Epithelial cell of proximal tubule (primary cell): ENCODE measurements at regions not wholly inside any gene's neighbourhood (a gene's known extent, or its start where the extent isn't known, plus 50 kb on each side); places are given as distances from the start of the nearest gene placed in this dataset.
A peak's percentile ranks its signal among the peaks of the same experiment; 100 is the strongest.

Experiments
- DNase-seq: peaks from one replicate; pipeline ENCODE4 v3.0.0-alpha.2; 2011; ENCODE audit warnings: low read depth
- H3K4me3 ChIP-seq: 2 replicates; pipeline ENCODE4 v1.5.1; 2011; ENCODE audit warnings: low read depth, mild to moderate bottlenecking, low read length
- TF ChIP-seq, protein P1 (sequence below): conservative IDR thresholded peaks from 2 replicates; pipeline ENCODE4 v1.5.1; 2012; ENCODE audit warnings: low read depth, mild to moderate bottlenecking, low read length

DNA sequence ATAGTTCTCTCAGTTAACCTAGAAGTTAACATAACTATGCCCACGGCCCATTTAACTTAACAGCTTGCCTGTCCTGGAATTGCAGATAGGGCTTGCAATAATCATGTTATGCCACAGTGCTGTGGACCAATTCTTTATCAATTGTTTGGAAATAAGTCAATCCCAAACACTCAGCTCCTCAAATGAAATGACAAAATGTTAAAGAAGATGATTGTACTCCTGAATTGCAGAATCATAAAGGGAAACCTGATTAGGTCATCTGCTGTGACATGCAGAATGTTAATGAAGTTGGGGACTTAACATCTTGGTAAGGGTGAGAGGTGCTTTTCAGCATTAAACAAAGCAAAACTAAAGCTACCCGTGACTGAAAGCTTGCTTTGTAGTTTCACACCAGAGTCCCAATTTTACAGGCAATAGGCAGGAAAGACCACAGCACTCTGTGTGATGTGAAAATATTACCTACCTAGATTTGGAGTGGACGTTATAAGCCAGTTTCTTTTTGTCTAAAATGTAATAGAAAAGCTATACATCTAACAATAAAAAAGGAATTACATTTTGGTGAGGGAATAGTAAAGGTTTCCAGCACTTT is 364.0 kb downstream of the GPD2 start:
- no peak for DNase-seq
- H3K4me3 ChIP-seq, result no peak overlapping the region
- TF ChIP-seq, protein P1, sequence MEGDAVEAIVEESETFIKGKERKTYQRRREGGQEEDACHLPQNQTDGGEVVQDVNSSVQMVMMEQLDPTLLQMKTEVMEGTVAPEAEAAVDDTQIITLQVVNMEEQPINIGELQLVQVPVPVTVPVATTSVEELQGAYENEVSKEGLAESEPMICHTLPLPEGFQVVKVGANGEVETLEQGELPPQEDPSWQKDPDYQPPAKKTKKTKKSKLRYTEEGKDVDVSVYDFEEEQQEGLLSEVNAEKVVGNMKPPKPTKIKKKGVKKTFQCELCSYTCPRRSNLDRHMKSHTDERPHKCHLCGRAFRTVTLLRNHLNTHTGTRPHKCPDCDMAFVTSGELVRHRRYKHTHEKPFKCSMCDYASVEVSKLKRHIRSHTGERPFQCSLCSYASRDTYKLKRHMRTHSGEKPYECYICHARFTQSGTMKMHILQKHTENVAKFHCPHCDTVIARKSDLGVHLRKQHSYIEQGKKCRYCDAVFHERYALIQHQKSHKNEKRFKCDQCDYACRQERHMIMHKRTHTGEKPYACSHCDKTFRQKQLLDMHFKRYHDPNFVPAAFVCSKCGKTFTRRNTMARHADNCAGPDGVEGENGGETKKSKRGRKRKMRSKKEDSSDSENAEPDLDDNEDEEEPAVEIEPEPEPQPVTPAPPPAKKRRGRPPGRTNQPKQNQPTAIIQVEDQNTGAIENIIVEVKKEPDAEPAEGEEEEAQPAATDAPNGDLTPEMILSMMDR, result no peak

DNA sequence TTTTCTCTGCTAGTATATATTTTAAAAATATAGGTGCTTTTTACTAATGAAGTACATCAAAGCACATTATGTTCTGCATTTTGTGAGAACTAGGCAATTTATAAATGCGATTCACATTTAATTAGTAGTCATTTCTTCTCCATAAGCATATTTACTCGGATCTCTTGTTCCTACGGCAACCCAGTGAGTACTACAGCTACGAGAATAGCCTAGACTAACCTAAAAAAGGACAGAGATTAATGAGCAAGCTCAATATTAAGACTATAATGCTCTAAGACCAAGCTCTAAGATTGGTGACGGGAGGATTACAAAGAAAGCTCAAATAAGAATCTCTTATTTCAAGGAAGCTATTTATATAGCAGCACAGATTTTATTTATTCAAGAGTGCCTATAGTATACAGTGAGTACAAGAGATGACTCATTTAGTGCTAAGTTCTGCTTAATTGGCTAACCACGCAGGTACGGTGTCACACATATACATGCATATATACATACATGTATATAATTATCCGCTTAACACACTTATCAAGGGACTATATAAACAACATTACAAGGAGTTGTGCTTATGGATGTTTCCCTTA is 364.7 kb downstream of the GPD2 start:
- H3K4me3 ChIP-seq, result no peak overlapping the region
- TF ChIP-seq, protein P1, result no peak
- DNase-seq, result no peak

DNA sequence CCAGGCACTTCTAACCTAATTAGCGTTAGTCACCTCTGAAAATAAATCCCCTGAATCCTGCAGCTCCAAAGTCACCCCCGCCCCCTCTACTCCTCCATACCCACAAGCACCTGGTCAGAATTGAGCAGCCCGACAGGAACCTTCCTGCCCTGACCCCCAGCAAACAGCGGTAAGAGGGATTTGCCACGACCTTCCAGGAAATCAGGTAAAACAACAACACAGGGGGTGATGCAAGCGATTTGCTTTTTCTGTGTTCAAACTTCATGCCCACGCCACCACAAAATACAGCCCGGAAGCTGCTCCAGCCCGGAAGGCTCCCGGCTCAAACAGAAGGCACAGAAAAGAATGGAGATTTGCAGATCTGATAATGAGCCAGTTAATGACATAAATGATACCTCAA is 367.1 kb downstream of the GPD2 start:
- no peak for DNase-seq
- TF ChIP-seq, protein P1, result no peak
- H3K4me3 ChIP-seq, result peak overlapping the region; percentile 32

DNA sequence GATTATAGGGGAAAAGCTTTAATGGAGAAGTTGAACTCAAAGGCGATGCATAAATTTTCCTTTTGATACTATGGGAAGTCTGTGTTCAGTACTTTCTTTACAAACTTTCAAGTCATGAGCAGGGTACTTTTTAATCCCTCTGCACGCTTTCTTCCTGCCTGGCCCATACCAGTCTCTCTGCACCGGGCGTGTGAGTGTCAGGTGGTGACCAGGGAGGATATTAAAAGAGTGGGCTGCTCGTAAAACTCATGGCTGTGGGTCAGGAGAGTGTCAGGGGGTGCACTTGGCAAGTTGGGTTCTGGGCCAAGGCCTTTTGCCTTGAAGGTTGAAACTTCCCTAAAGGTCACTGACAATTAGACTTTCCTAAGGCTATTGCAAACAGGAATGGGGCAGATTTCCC is 367.8 kb downstream of the GPD2 start:
- TF ChIP-seq, protein P1, result no peak
- DNase-seq, result no peak
- no peak overlapping the region for H3K4me3 ChIP-seq

DNA sequence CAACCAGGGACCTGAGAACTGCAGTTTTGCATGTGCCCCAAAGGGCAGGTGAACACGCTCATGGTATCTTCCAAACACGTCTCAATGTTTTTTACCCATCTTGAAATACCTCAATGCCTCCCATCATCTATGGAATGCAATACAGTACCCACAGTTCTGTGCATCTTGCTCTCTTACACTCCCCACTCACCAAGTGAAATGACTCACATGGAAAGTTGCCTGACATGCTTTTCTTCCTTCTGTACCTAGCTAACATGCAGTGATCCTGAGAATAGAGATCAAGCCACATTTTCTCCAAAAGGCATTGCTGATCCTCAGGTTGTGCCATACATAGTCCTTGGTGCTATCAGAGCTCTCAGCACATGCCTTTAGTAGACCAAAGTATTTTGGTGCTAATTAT is 373.9 kb downstream of the GPD2 start:
- H3K4me3 ChIP-seq, result no peak overlapping the region
- TF ChIP-seq, protein P1, result no peak
- DNase-seq, result no peak

DNA sequence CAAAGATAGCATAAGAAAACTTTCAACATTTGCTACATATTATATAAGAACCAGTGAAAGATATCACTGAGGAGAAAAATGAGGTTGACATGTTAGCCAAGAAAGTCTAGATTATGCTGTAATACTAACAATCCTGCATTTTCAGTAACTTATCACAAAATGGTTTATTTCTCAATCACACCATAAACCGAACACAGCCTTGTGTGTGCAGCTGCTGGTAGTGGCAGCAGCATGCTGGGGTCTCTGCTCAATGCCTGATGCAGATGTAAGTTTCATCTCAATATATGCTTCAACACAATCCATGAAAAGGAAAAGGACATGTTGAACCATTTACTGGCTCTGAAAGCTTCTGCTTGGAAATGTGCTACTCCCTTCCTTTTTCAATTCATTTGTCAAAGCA is 376.3 kb downstream of the GPD2 start:
- no peak for DNase-seq
- TF ChIP-seq, protein P1, result no peak
- no peak overlapping the region for H3K4me3 ChIP-seq

DNA sequence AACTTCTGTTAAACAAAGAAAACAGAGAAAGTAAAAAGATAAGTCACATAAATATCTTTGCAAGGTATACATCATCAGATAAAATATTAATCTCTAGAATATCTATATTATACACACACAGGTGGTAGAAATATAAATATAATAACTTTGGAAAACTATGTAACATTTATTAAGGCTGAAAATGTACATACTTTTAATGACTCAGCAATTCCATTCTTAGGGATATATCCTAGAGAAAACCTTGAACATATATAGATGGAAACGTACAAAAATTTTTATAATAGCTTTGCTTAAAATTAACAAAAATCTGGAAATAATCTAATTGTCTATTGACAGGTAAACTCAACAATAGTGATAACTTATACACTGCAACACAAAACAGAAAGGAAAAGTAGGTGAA is 381.3 kb downstream of the GPD2 start:
- H3K4me3 ChIP-seq, result no peak overlapping the region
- no peak for DNase-seq
- TF ChIP-seq, protein P1, result no peak
